Keratinocyte (primary cell): ENCODE measurements at regions not wholly inside any gene's neighbourhood (a gene's known extent, or its start where the extent isn't known, plus 50 kb on each side); places are given as distances from the start of the nearest gene placed in this dataset.

Source experiments
- CTCF ChIP-seq, 3 experiments: IDR thresholded peaks in 1 of 3; conservative IDR thresholded peaks in 1 of 3; optimal IDR thresholded peaks in 1 of 3; 2 replicates in 2 of 3; 3 replicates in 1 of 3; pipeline versions ENCODE3 to v1.5.1; 2011; ENCODE audit warnings: low read length in 3 of 3, mild to moderate bottlenecking in 3 of 3, moderate library complexity in 2 of 3, control low read depth in 1 of 3, inconsistent platforms in 1 of 3; ENCODE audit not compliant: insufficient read depth in 2 of 3; ENCODE audit errors: extremely low read depth in 1 of 3
- EZH2 ChIP-seq: IDR thresholded peaks from one replicate; pipeline ENCODE4 v1.6.1; 2012; ENCODE audit warnings: inconsistent platforms, mild to moderate bottlenecking, low read length, moderate library complexity

GRCh38 chr4:106507440-106507839 lies 138.9 kb upstream of the GIMD1 start:
- no peak for TF ChIP-seq CTCF (optimal IDR thresholded peaks at IDR 0.05 in 1 of 3, IDR thresholded peaks at IDR 0.05 in 1 of 3, conservative IDR thresholded peaks at IDR 0.05 in 1 of 3; ENCODE audit: extremely low read depth in 1 of 3, insufficient read depth in 2 of 3, low read length in 3 of 3)
- TF ChIP-seq EZH2, result no peak
